ENCODE measurements at regions not wholly inside any gene's neighbourhood (a gene's known extent, or its start where the extent isn't known, plus 50 kb on each side); places are given as distances from the start of the nearest gene placed in this dataset.

- no peak for DNase-seq
- WGBS, 2 donors (ENCODE audit: low coverage in 1 of 2) = 83 to 88% methylated on average over 4 to 5 of the region's 5 CpGs
- Histone ChIP-seq H3K27me3 (no peaks in the 10 kb centered on the region), H3K27ac (no peak overlapping the region), H3K9me3 (no peaks in the 10 kb centered on the region), H3K4me1 (no peaks in the 10 kb centered on the region), H3K36me3 (no peaks in the 10 kb centered on the region), H3K4me3 (no peak overlapping the region)
- TF ChIP-seq POLR2A (IDR thresholded peaks at IDR 0.05) = no peak
- no peak for TF ChIP-seq EP300 (IDR thresholded peaks at IDR 0.05; ENCODE audit: low read depth)
- intact Hi-C loops (cut with DNase I; ENCODE audit: low total_unique reads) = no loop called here
- in situ Hi-C loops (cut with MboI; ENCODE audit: low pct_ligation_motif_present in 1 of 4, low pct_unique_long_range_greater_than_20kb in 1 of 4, low sequenced_read_pairs in 3 of 4) = no loop called here
Measured at GRCh38 chr9:79208791-79209396, 362.9 kb upstream of the TLE4 start.

- WGBS, 2 donors (ENCODE audit: low coverage in 1 of 2) = 51 to 54% methylated on average over 4 to 5 of the region's 5 CpGs
- H3K4me3 ChIP-seq = no peak overlapping the region
- intact Hi-C loops (cut with DNase I; ENCODE audit: low total_unique reads) (no loop called here), in situ Hi-C loops (cut with MboI; ENCODE audit: low pct_ligation_motif_present in 1 of 4, low pct_unique_long_range_greater_than_20kb in 1 of 4, low sequenced_read_pairs in 3 of 4) (no loop called here)
- TF ChIP-seq EP300 (IDR thresholded peaks at IDR 0.05; ENCODE audit: low read depth) (no peak), POLR2A (IDR thresholded peaks at IDR 0.05) (no peak), POLR2AphosphoS5 (IDR thresholded peaks at IDR 0.05) (no peak), CTCF (IDR thresholded peaks at IDR 0.05) (no peak)
- H3K36me3 ChIP-seq = no peaks in the 10 kb centered on the region
- H3K9me3 ChIP-seq = no peaks in the 10 kb centered on the region
- no peak for DNase-seq
- no peak overlapping the region for H3K27ac ChIP-seq
- H3K27me3 ChIP-seq = no peaks in the 10 kb centered on the region
- no peaks in the 10 kb centered on the region for H3K4me1 ChIP-seq
Measured at GRCh38 chr9:79210541-79211243, 361.1 kb upstream of the TLE4 start.

- in situ Hi-C loops (cut with MboI; ENCODE audit: low pct_ligation_motif_present in 1 of 4, low pct_unique_long_range_greater_than_20kb in 1 of 4, low sequenced_read_pairs in 3 of 4) (no loop called here), intact Hi-C loops (cut with DNase I; ENCODE audit: low total_unique reads) (no loop called here)
- Histone ChIP-seq H3K4me3 (no peak overlapping the region), H3K9me3 (no peaks in the 10 kb centered on the region), H3K4me1 (no peaks in the 10 kb centered on the region), H3K36me3 (no peaks in the 10 kb centered on the region), H3K27ac (no peak overlapping the region), H3K27me3 (no peaks in the 10 kb centered on the region)
- TF ChIP-seq CTCF (IDR thresholded peaks at IDR 0.05) = no peak
- no peak for TF ChIP-seq POLR2AphosphoS5 (IDR thresholded peaks at IDR 0.05)
- no peak for TF ChIP-seq POLR2A (IDR thresholded peaks at IDR 0.05)
- TF ChIP-seq EP300 (IDR thresholded peaks at IDR 0.05; ENCODE audit: low read depth) = no peak
- 85 to 100% methylated on average over 1 to 3 of the region's 3 CpGs for WGBS, 2 donors (ENCODE audit: low coverage in 1 of 2)
- no peak for DNase-seq
Measured at GRCh38 chr9:79213417-79214125, 358.2 kb upstream of the TLE4 start.

- Histone ChIP-seq H3K4me3 (no peak overlapping the region), H3K9me3 (no peaks in the 10 kb centered on the region), H3K36me3 (no peaks in the 10 kb centered on the region), H3K27ac (no peak overlapping the region), H3K27me3 (no peaks in the 10 kb centered on the region), H3K4me1 (no peaks in the 10 kb centered on the region)
- TF ChIP-seq EP300 (IDR thresholded peaks at IDR 0.05; ENCODE audit: low read depth) = no peak
- no peak for TF ChIP-seq CTCF (IDR thresholded peaks at IDR 0.05)
- no peak for TF ChIP-seq POLR2AphosphoS5 (IDR thresholded peaks at IDR 0.05)
- no peak for TF ChIP-seq POLR2A (IDR thresholded peaks at IDR 0.05)
- DNase-seq = no peak
- in situ Hi-C loops (cut with MboI; ENCODE audit: low pct_ligation_motif_present in 1 of 4, low pct_unique_long_range_greater_than_20kb in 1 of 4, low sequenced_read_pairs in 3 of 4) = no loop called here
- WGBS, 2 donors (ENCODE audit: low coverage in 1 of 2) = 58 to 62% methylated on average over 4 of the region's 4 CpGs
- intact Hi-C loops (cut with DNase I; ENCODE audit: low total_unique reads) = no loop called here
Measured at GRCh38 chr9:79215821-79216220, 355.9 kb upstream of the TLE4 start.

All from transverse colon (tissue), 4 donors.